Spleen (tissue), 11 donors: ENCODE measurements at regions not wholly inside any gene's neighbourhood (a gene's known extent, or its start where the extent isn't known, plus 50 kb on each side); places are given as distances from the start of the nearest gene placed in this dataset.
A peak's percentile ranks its signal among the peaks of the same experiment; 100 is the strongest.
"Not testable (repeated sequence)": the region's sequence is repeated elsewhere in the genome, so short reads cannot be mapped to it uniquely, and the experiment has no call there.

Experiments used
- DNase-seq: peaks from one replicate; pipeline ENCODE4 v3.0.0-alpha.2; 2020
- H3K27ac ChIP-seq, 8 donors: fragments of 200-600 bp; sonication (generic) in 7 of 8; 1 replicate in 4 of 8; 2 replicates in 4 of 8; pipeline versions ENCODE4 v1.5.0 to v1.8.0; 2016 to 2021; ENCODE audit warnings: inconsistent platforms in 4 of 8, mild to moderate bottlenecking in 4 of 8, moderate library complexity in 1 of 8
- H3K27me3 ChIP-seq, 7 donors: fragments of 200-600 bp; sonication (generic) in 6 of 7; replicated peaks in 1 of 7; 1 replicate in 4 of 7; 2 replicates in 3 of 7; pipeline versions ENCODE4 v1.5.0 to v1.8.0; 2016 to 2021; ENCODE audit warnings: inconsistent platforms in 3 of 7, mild to moderate bottlenecking in 1 of 7
- H3K36me3 ChIP-seq, 6 donors: fragments of 200-600 bp; sonication (generic) in 5 of 6; 1 replicate in 4 of 6; 2 replicates in 2 of 6; pipeline versions ENCODE4 v1.5.0 to v1.8.0; 2016 to 2021; ENCODE audit warnings: inconsistent platforms in 2 of 6
- H3K4me1 ChIP-seq, 6 donors: fragments of 200-600 bp; sonication (generic) in 5 of 6; 1 replicate in 3 of 6; 2 replicates in 3 of 6; pipeline versions ENCODE4 v1.5.0 to v1.8.0; 2016 to 2021; ENCODE audit warnings: inconsistent platforms in 3 of 6
- H3K4me3 ChIP-seq, 8 donors: fragments of 200-600 bp; sonication (generic) in 7 of 8; 1 replicate in 4 of 8; 2 replicates in 4 of 8; pipeline versions ENCODE4 v1.5.0 to v1.8.0; 2016 to 2021; ENCODE audit warnings: inconsistent platforms in 4 of 8, mild to moderate bottlenecking in 4 of 8, moderate library complexity in 2 of 8
- H3K9me3 ChIP-seq, 8 donors: fragments of 200-600 bp; sonication (generic) in 7 of 8; 1 replicate in 4 of 8; 2 replicates in 4 of 8; pipeline versions ENCODE4 v1.5.0 to v1.8.0; 2016 to 2021; ENCODE audit warnings: inconsistent platforms in 4 of 8
- POLR2A ChIP-seq, 3 donors: fragments of 450-650 bp; IDR thresholded peaks; one replicate each; pipeline ENCODE4 v1.5.1; 2017; ENCODE audit warnings: antibody characterized with exemption in 3 of 3, mild to moderate bottlenecking in 1 of 3
- POLR2AphosphoS5 ChIP-seq, 3 donors: sonication (generic); formaldehyde crosslinking; IDR thresholded peaks; one replicate each; pipeline ENCODE4 v1.5.1; 2017; ENCODE audit warnings: antibody characterized with exemption in 3 of 3
- WGBS, 5 donors: extraction: QIAGEN DNeasy Blood & Tissue Kit in 3 of 5; methylation state at CpG; one replicate each; pipeline versions ENCODE4 v1.1.5 to v1.1.7; 2013 to 2018; 5-methylcytosine and 5-hydroxymethylcytosine counted together
- intact Hi-C: fragments of 100-400 bp; cut with DNase I; formaldehyde crosslinking; loops from one replicate; pipeline ENCODE4 v1.15.0; 2023; ENCODE audit warnings: low total_unique reads
- TF ChIP-seq, protein P1 (sequence below), 11 experiments: fragments of 200-600 bp in 7 of 11; fragments of 450-650 bp in 4 of 11; sonication (generic) in 4 of 11; IDR thresholded peaks in 8 of 11; conservative IDR thresholded peaks in 3 of 11; 1 replicate in 7 of 11; 2 replicates in 4 of 11; pipeline versions ENCODE4 v1.4.0 to v1.8.0; 2016 to 2021; ENCODE audit warnings: antibody characterized with exemption in 11 of 11, inconsistent platforms in 4 of 11, mild to moderate bottlenecking in 1 of 11
- donor health status: healthy with polysubstance abuse.
- donor health status: DM: no; HTN: no; CAD: no; lungs with moderate emphysema.
- donor health status: DM: no; HTN: no; CAD: no.
- donor health status: Bipolar disorder and iron deficiency.
- donor health status: healthy.
- donor health status: DM: no; HTN: no; CAD: no.
- donor health status: DM: yes; HTN: yes; CAD: no.

DNA sequence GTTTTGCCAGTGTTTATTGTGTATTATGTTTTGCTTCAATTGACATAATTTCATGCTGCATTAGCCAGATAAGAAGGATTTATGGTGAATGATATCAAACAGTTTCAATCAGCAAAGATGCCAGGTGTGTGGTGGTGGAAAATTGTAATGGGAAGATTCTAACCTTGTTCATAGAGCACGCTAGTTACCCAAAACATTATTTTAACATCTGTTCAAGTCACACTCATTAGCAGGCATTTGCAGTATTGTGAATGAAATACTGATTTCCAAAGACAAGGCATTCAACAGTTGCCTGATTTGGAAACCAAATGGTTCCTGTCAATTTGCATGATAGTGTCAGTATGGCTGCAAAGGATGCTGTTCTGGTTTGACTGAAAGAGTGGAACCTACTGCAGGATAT is 129.7 kb downstream of the EPC1 start:
- intact Hi-C loops = no loop called here
- no peaks in the 10 kb centered on the region for H3K4me1 ChIP-seq
- no peak for DNase-seq
- H3K4me3 ChIP-seq = no peak overlapping the region
- H3K36me3 ChIP-seq = no peaks in the 10 kb centered on the region
- TF ChIP-seq, protein P1, sequence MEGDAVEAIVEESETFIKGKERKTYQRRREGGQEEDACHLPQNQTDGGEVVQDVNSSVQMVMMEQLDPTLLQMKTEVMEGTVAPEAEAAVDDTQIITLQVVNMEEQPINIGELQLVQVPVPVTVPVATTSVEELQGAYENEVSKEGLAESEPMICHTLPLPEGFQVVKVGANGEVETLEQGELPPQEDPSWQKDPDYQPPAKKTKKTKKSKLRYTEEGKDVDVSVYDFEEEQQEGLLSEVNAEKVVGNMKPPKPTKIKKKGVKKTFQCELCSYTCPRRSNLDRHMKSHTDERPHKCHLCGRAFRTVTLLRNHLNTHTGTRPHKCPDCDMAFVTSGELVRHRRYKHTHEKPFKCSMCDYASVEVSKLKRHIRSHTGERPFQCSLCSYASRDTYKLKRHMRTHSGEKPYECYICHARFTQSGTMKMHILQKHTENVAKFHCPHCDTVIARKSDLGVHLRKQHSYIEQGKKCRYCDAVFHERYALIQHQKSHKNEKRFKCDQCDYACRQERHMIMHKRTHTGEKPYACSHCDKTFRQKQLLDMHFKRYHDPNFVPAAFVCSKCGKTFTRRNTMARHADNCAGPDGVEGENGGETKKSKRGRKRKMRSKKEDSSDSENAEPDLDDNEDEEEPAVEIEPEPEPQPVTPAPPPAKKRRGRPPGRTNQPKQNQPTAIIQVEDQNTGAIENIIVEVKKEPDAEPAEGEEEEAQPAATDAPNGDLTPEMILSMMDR (IDR thresholded peaks at IDR 0.05 in 8 of 11, conservative IDR thresholded peaks at IDR 0.05 in 3 of 11) = no peak
- TF ChIP-seq POLR2A (IDR thresholded peaks at IDR 0.05) = no peak
- TF ChIP-seq POLR2AphosphoS5 (IDR thresholded peaks at IDR 0.05) = no peak
- H3K9me3 ChIP-seq = peaks cover 0 to 25% (median 19%) of the 10 kb centered on the region in 8 donors
- 86 to 100% (median 87%) methylated on average over 1 of the region's 1 CpG for WGBS, 5 donors
- H3K27me3 ChIP-seq = no peaks in the 10 kb centered on the region
- H3K27ac ChIP-seq = no peak overlapping the region

DNA sequence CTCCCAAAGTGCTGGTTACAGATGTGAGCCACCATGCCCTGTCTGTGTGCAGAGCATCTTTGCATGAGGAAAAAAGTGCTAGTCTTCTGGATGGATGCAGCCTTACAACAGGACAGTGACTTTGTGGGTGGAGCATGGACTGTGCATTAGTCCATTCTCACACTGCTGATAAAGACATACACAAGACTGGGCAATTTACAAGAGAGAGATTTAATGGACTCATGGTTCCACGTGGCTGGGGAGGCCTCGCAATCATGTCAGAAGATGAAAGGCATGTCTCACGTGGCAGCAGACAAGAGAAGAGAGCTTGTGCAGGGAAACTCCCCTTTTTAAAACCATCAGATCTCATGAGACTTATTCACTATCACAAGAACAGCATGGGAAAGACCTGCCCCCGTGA is 133.1 kb downstream of the EPC1 start:
- DNase-seq, H3K27ac ChIP-seq, H3K27me3 ChIP-seq, H3K4me3 ChIP-seq, H3K9me3 ChIP-seq, H3K36me3 ChIP-seq, intact Hi-C loops, H3K4me1 ChIP-seq: not testable (repeated sequence)
- 33 to 64% (median 53%) methylated on average over 4 of the region's 4 CpGs for WGBS, 5 donors

DNA sequence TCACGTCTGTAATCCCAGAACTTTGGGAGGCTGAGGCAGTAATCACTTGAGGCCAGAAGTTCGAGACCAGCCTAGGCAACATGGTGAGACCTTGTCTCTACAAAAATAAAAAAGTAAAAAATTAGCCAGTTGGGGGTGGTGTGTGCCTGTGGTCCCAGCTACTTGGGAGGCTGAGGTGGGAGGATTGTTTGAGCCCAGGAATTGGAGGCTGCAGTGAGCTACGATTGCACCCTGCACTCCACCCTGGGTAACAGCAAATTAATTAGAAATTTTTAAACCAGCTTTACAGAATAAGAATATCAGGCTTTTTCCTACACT is 136.0 kb downstream of the EPC1 start:
- H3K27me3 ChIP-seq = no peaks in the 10 kb centered on the region
- WGBS, 5 donors = 63 to 73% (median 69%) methylated on average over 3 of the region's 3 CpGs
- TF ChIP-seq POLR2A (IDR thresholded peaks at IDR 0.05) = no peak
- TF ChIP-seq POLR2AphosphoS5 (IDR thresholded peaks at IDR 0.05) = no peak
- TF ChIP-seq, protein P1 (IDR thresholded peaks at IDR 0.05 in 8 of 11, conservative IDR thresholded peaks at IDR 0.05 in 3 of 11) = no peak
- no peak overlapping the region for H3K27ac ChIP-seq
- H3K4me1 ChIP-seq = no peaks in the 10 kb centered on the region
- H3K9me3 ChIP-seq = no peaks in the 10 kb centered on the region
- DNase-seq = no peak
- intact Hi-C loops = no loop called here
- H3K36me3 ChIP-seq = no peaks in the 10 kb centered on the region
- H3K4me3 ChIP-seq = no peak overlapping the region

DNA sequence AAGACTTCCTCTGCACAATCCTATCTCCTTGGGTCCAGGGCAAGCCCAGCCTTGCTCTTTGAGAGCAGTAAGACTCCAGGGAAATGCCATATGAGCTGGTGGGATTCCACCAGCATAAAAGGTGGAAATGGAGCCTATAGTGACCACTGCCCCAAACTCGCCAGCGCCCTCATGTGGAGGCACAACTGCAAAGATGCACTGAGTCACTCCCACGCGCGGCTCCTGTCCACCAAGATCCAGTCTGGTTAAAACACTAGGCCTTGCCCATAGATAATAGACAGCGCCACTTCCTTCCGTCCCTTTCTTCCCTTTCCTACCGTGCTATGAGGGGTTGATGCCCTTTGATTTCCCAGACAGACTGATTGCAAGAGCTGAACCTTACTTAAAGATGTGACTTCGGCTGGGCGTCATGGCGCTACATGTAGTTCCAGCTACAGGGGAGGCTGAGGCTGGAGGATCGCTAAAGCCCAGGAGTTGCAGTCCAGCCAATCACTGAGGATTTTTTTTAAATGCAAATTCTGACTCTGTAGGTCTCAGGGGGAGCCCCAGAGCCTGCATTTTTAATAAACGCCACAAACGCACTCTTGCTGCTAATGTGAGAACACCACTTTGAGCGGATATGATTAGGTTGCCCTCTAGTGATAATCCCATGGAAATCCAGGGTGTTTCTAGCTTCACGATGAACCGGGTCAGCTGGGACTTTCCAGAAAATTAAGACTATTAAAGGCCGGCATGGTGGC is 136.5 kb downstream of the EPC1 start:
- no peak for DNase-seq
- Histone ChIP-seq H3K36me3 (no peaks in the 10 kb centered on the region), H3K4me1 (no peaks in the 10 kb centered on the region), H3K27me3 (no peaks in the 10 kb centered on the region), H3K9me3 (no peaks in the 10 kb centered on the region), H3K27ac (no peak overlapping the region), H3K4me3 (no peak overlapping the region)
- WGBS, 5 donors = 63 to 67% (median 65%) methylated on average over 18 of the region's 18 CpGs
- TF ChIP-seq, protein P1 (IDR thresholded peaks at IDR 0.05 in 8 of 11, conservative IDR thresholded peaks at IDR 0.05 in 3 of 11) = peak in 8 of 11 experiments; percentile 11 to 43 (median 27)
- TF ChIP-seq POLR2A (IDR thresholded peaks at IDR 0.05) = no peak
- intact Hi-C loops = no loop called here

DNA sequence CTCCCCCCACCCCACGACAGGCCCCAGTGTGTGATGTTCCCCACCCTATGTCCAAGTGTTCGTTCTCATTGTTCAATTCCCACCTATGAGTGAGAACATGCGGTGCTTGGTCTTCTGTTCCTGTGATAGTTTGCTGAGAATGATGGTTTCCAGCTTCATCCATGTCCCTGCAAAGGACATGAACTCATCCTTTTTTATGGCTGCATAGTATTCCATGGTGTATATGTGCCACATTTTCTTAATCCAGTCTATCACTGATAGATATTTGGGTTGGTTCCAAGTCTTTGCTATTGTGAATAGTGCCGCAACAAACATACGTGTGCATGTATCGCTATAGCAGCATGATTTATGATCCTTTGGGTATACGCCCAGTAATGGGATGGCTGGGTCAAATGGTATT is 139.0 kb downstream of the EPC1 start:
- H3K4me3 ChIP-seq, intact Hi-C loops, H3K4me1 ChIP-seq, H3K36me3 ChIP-seq, H3K9me3 ChIP-seq, DNase-seq, H3K27me3 ChIP-seq, H3K27ac ChIP-seq: not testable (repeated sequence)
- 83 to 91% (median 88%) methylated on average over 7 of the region's 7 CpGs for WGBS, 5 donors
